Stimulated activated naive CD8-positive, alpha-beta T cell treated with anti-CD3 and anti-CD28 coated beads, Interleukin-15, amount 100 ng/mL, for 72 hours (primary cell): ENCODE measurements at regions not wholly inside any gene's neighbourhood (a gene's known extent, or its start where the extent isn't known, plus 50 kb on each side); places are given as distances from the start of the nearest gene placed in this dataset.

Experiments
- ATAC-seq: fragments of 150-1000 bp; cut with Tn5 transposase; 2 replicates; pipeline ENCODE4 v1.10.0; 2021; ENCODE audit warnings: mild to moderate bottlenecking, moderate library complexity
- DNase-seq, 2 donors: peaks; one replicate each; pipeline ENCODE4 v3.0.0; 2021 to 2022
- H3K27ac Mint-ChIP-seq, 2 donors: one replicate each; pipeline ENCODE4 v1.8.0; 2022; ENCODE audit warnings: mild to moderate bottlenecking in 2 of 2, mixed read lengths in 2 of 2, moderate library complexity in 2 of 2
- H3K27me3 Mint-ChIP-seq: one replicate; pipeline ENCODE4 v1.8.0; 2022; ENCODE audit warnings: mixed read lengths
- H3K4me1 Mint-ChIP-seq: one replicate; pipeline ENCODE4 v1.8.0; 2022; ENCODE audit warnings: mild to moderate bottlenecking, mixed read lengths
- H3K4me3 Mint-ChIP-seq, 2 donors: one replicate each; pipeline ENCODE4 v1.8.0; 2022; ENCODE audit warnings: mild to moderate bottlenecking in 2 of 2, mixed read lengths in 2 of 2, moderate library complexity in 1 of 2
- H3K9me3 Mint-ChIP-seq, 2 donors: one replicate each; pipeline ENCODE4 v1.8.0; 2022; ENCODE audit warnings: mixed read lengths in 2 of 2

DNA sequence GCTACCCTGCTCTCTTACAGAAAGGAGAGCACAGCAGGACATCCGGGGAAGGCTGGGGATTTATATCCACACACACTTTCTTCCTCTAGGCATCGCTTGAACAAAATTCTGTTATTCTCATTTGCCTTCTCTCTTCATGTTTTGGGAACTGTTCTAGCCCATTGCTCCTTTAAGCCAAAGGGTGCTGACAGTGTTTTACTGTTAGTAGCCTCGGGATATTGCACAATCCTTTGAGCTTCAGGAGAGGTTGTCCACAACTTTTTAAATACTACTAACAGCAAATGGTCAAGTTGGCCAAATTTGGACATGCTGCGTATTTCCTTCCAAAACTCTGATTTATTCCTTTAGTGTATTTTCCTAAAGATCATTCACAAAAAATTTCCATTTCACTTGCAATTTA is 579.2 kb upstream of the RGS18 start:
- Mint-ChIP-seq H3K27ac (no peak overlapping the region), H3K4me3 (no peak overlapping the region), H3K9me3 (peaks cover 7 to 25% of the 10 kb centered on the region in 2 donors), H3K27me3 (no peaks in the 10 kb centered on the region), H3K4me1 (no peaks in the 10 kb centered on the region)
- DNase-seq (no peak), ATAC-seq (no peak)

DNA sequence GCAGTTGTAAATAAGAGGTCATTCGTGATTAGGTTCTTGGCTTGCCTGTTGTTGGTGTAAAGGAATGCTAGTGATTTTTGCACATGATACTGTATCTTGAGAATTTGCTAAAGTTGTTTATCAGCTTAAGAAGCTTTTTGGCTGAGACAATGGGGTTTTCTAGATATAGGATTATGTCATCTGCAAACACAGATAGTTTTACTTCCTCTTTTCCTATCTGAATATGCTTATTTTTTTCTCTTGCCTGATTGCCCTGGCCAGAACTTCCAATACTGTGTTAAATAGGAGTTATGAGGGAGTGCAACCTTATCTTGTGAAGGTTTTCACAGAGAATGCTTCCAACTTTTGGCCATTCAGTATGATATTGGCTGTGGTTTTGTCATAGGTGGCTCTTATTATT is 576.1 kb upstream of the RGS18 start:
- Mint-ChIP-seq H3K27me3 (no peaks in the 10 kb centered on the region), H3K4me1 (no peaks in the 10 kb centered on the region), H3K27ac (no peak overlapping the region), H3K9me3 (peaks cover 18 to 21% of the 10 kb centered on the region in 2 donors), H3K4me3 (no peak overlapping the region)
- DNase-seq = no peak
- ATAC-seq = no peak

DNA sequence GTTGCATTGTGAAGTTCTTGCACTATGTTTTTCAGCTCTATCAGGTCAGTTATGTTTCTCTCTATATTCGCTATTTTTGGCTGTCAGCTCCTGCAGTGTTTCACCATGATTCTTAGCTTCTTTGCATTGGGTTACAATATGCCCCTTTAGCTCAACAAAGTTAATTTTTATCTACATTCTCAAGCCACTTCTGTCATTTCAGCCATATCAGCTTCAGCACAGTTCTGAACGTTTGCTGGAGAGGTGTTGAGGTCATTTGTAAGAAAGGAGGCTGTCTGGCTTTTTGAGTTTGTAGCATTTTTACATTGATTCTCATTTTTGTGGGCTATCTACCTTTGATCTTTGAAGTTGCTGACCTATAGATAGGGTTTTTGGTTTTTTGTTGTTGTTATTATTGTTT is 573.2 kb upstream of the RGS18 start:
- no peaks in the 10 kb centered on the region for H3K4me1 Mint-ChIP-seq
- H3K27ac Mint-ChIP-seq = no peak overlapping the region
- DNase-seq (no peak), ATAC-seq (no peak)
- H3K9me3 Mint-ChIP-seq = peaks cover 11 to 15% of the 10 kb centered on the region in 2 donors
- H3K4me3 Mint-ChIP-seq = no peak overlapping the region
- H3K27me3 Mint-ChIP-seq = no peaks in the 10 kb centered on the region

DNA sequence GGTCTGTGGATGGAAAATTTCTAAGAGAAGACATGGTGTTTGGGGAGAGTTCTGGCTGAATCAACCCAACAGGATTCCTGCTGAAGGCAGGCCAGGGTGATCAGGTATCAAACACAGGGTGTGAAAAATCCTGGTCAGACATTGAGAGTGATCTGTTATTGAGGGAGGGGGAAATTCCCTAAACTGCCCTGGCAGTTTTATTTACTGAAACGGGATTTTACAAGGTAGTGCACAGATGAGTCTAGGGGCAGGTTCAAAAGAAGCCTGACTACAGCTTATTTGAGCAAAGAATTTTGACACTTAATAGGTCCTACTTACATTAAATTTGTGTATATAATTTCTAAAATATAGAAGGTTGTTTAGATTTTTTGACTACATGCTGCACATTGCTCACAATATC is 569.4 kb upstream of the RGS18 start:
- DNase-seq (no peak), ATAC-seq (no peak)
- Mint-ChIP-seq H3K9me3 (peaks cover 11 to 17% of the 10 kb centered on the region in 2 donors), H3K27me3 (no peaks in the 10 kb centered on the region), H3K4me3 (no peak overlapping the region), H3K4me1 (no peaks in the 10 kb centered on the region), H3K27ac (no peak overlapping the region)

DNA sequence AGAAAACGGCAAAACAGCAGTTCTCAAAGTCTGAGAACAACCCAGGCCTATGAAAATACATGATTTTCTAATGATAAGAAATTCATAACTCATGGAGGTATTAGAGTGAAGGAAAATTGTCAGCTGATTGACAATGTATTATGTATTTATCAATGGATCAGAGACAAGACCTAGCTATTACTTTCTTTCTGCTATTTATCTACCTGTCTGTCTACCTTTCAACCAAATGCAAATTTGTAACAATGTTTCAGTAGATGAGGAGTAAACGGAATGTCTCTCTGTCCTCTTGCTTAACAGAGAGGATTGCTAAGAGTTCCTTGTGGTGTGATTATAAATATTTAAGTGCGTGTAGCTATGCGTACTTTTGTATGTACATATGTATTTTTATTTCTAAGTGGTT is 568.7 kb upstream of the RGS18 start:
- Mint-ChIP-seq H3K9me3 (peaks cover 11 to 17% of the 10 kb centered on the region in 2 donors), H3K27ac (no peak overlapping the region), H3K4me3 (no peak overlapping the region), H3K4me1 (no peaks in the 10 kb centered on the region), H3K27me3 (no peaks in the 10 kb centered on the region)
- ATAC-seq (no peak), DNase-seq (no peak)

DNA sequence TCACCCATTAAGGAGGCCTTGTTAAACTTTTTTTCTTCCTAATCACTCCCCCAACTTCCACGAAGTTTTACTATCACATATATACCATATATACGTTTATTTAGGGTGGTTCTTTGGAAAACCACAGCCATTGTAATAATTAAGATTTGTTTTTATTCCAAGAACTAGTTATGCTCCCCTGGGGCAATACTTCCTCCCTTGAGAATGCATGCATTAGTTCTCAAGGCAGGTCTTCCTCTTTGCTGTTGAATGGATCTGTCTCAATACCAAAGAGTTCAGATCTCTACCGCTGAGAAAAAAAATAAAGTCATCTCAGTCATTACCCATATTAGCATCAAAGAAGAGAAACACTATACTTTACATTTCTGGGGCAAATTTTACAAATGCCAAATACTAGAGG is 567.7 kb upstream of the RGS18 start:
- no peak for ATAC-seq

DNA sequence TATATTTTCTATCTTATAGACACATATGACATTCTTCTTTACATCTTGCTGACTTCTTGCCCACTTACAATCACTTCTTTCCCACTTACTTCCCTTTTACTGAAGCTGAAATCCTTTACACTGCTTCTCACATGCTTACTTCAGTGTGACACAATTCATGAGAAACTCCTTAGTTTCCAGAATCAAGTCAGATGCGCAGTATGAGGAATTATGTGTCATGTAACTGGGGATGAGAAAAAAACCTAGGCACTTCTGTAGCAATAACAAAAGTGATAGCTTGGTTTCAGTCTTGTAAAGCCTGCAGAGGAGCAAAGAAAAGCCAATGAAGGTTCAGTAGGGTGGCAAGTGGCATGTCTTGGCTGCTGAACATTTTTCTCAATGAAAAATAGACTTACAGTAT is 566.2 kb upstream of the RGS18 start:
- Mint-ChIP-seq H3K4me3 (no peak overlapping the region), H3K27me3 (no peaks in the 10 kb centered on the region), H3K4me1 (no peaks in the 10 kb centered on the region), H3K9me3 (peaks cover 0 to 12% of the 10 kb centered on the region in 2 donors), H3K27ac (no peak overlapping the region)
- no peak for ATAC-seq
- no peak for DNase-seq

More for the DNA sequence above, 567.7 kb upstream of the RGS18 start:
- H3K4me3 Mint-ChIP-seq = no peak overlapping the region
- no peaks in the 10 kb centered on the region for H3K4me1 Mint-ChIP-seq
- peaks cover 7 to 12% of the 10 kb centered on the region in 2 donors for H3K9me3 Mint-ChIP-seq
- H3K27me3 Mint-ChIP-seq = no peaks in the 10 kb centered on the region
- DNase-seq = no peak
- no peak overlapping the region for H3K27ac Mint-ChIP-seq

DNA sequence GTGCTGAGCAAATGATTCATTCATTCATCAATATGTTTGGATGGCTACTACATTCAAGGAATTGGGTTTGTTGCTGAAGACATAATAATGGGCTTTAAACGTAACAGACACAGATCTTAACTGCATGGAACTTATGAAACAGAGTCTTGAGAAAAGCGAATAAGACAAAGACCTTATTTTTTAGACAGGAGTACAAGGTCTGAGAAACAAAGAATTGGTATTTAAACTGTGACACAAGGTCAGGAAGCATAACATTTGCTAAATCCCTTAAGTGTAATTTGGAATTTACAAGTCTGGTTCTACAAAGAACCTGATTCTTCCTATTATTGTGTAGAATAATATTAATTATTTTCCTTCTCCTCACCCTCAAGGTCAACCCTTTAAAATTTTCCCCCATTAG is 565.4 kb upstream of the RGS18 start:
- H3K4me3 Mint-ChIP-seq = no peak overlapping the region
- ATAC-seq = no peak
- H3K9me3 Mint-ChIP-seq = peaks cover 0 to 12% of the 10 kb centered on the region in 2 donors
- no peak for DNase-seq
- no peak overlapping the region for H3K27ac Mint-ChIP-seq
- no peaks in the 10 kb centered on the region for H3K27me3 Mint-ChIP-seq
- no peaks in the 10 kb centered on the region for H3K4me1 Mint-ChIP-seq

DNA sequence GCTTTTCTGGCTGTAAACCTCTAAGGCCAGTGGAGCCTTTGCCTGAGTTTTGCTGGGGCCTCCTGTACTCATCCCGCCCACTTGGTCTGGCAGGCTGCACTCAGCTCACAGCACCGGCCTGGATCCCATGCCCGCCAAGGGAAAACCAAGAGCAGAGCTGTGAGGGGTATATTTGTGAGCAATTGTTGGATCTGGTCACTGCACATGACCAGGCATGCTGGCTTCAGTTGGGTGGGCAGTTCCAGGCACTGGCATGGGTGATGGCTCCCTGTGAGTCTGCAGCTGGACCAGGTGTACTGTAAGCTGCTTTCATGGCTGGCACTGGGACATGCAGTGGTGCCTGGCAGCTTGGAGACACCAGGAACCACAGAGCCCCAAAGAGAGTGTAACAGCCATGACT is 563.1 kb upstream of the RGS18 start:
- no peak overlapping the region for H3K4me3 Mint-ChIP-seq
- ATAC-seq (no peak), DNase-seq (no peak)
- no peak overlapping the region for H3K27ac Mint-ChIP-seq
- H3K4me1 Mint-ChIP-seq = no peaks in the 10 kb centered on the region
- H3K27me3 Mint-ChIP-seq = no peaks in the 10 kb centered on the region
- peaks cover 0 to 12% of the 10 kb centered on the region in 2 donors for H3K9me3 Mint-ChIP-seq

DNA sequence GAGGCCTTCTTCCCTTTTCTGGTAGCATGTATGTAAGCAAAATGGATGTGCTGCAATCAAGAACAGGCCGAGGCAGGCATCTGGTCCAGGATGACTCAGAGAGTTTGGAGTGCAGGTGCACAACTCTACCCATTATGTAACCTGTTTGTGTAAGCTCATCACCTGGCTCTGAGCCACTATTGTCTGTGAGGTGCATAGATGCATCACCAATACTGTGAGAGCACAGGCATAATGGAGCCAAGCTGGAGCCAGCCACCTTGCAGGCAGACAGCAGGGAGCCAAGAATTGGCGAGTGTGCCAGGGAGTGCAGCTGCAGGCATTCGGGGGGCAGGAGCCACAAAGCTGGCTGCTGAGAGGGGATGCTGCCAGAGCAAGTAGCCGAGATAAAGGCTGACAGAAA is 549.9 kb upstream of the RGS18 start:
- ATAC-seq = no peak
- DNase-seq = no peak
- no peaks in the 10 kb centered on the region for H3K4me1 Mint-ChIP-seq
- H3K27ac Mint-ChIP-seq = peak overlapping the region in 1 of 2 donors; percentile 29
- H3K9me3 Mint-ChIP-seq = peaks cover 4 to 9% of the 10 kb centered on the region in 2 donors
- H3K4me3 Mint-ChIP-seq = no peak overlapping the region
- no peaks in the 10 kb centered on the region for H3K27me3 Mint-ChIP-seq

DNA sequence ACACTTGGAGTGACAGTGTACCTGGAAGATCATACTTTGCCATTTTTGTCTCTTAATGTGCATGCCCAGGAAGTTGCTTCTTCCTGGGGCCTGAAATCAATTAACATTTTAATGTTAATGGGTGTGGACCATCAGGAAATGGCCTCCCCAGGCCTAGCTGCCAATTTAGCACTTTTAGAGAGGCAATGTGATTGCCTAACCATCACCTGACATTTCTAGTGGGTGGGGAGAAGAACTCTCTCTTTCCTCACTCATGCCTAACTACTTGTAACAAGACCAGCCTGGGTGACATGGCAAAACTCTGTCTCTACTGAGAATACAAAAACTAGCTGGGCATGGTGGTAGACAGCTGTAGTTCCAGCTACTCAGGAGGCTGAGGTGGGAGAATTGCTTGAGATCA is 549.0 kb upstream of the RGS18 start:
- no peak overlapping the region for H3K27ac Mint-ChIP-seq
- no peak for DNase-seq
- no peaks in the 10 kb centered on the region for H3K4me1 Mint-ChIP-seq
- peaks cover 4 to 9% of the 10 kb centered on the region in 2 donors for H3K9me3 Mint-ChIP-seq
- no peaks in the 10 kb centered on the region for H3K27me3 Mint-ChIP-seq
- no peak overlapping the region for H3K4me3 Mint-ChIP-seq
- no peak for ATAC-seq

DNA sequence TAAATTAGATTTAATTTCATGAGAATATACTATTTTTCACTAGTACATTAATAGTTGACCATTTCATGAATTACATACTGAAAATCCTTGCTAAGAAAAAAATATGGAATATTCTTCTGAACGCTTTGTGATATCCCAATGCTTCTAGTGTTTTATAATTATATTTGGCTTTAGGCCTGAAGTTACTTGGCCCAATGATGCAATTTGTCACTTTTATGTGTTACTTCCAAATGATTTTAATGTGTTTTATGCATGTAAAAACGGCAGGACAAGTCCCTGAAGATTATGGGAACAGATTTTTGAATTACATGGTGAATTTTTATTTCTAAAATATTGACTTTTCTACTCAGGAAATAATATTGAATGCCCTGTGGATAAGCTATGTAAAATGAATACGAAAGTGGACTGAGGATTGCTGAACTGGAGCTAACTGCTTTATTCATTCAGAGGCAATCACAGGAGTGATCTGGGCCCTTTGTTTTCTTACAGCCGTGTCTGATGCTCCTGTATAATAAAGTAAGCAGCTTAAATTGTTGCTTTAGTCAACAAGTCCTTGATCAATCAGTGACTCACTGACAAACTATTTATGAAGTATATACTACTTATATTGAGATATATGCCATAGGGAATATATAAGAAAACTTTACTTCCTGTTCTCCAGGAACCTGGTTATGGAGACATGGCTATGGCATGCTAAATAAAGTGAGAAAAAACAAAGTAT is 543.0 kb upstream of the RGS18 start:
- no peak for ATAC-seq
- DNase-seq = no peak
- Mint-ChIP-seq H3K27ac (no peak overlapping the region), H3K4me3 (no peak overlapping the region), H3K4me1 (no peaks in the 10 kb centered on the region), H3K27me3 (no peaks in the 10 kb centered on the region), H3K9me3 (no peaks in the 10 kb centered on the region)

DNA sequence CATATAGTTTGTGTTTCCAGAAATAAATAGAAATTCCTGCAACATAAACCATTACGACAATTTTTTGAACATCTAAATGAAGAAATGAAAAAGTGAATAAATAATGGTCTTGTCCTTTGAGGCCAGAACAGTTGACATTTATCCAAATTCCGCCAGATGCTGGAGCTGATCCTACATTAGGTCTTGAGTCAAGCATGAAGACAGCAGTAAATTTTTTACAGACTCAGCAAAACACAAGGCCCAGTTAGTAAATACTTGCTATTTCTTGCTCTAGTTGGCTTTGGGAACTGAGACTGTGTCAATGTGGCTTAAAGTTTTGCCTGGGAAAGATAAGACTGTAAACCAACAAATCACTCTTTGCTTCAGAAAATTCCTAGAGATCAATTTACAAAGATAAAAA is 540.1 kb upstream of the RGS18 start:
- ATAC-seq (no peak), DNase-seq (no peak)
- H3K27ac Mint-ChIP-seq = no peak overlapping the region
- no peak overlapping the region for H3K4me3 Mint-ChIP-seq
- H3K27me3 Mint-ChIP-seq = no peaks in the 10 kb centered on the region
- H3K9me3 Mint-ChIP-seq = no peaks in the 10 kb centered on the region
- H3K4me1 Mint-ChIP-seq = no peaks in the 10 kb centered on the region

DNA sequence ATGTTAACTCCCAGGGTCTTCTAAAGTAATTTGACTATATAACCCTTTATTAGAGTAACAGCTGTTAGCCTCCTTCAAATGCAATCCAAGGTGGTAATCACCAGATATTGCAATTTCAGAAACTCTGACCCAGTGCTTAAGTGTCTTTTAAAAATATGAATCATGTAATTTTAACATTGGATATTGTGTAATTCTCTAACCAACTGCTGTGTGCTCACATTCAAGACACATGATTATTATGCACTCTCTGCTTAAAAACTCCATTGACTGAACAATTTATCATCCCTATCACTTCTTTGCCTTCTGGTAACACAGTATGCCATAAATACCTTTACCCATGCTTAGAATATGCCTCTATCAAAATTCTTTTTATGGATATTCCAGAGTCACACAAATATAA is 537.4 kb upstream of the RGS18 start:
- Mint-ChIP-seq H3K9me3 (no peaks in the 10 kb centered on the region), H3K27me3 (no peaks in the 10 kb centered on the region), H3K27ac (no peak overlapping the region), H3K4me1 (no peaks in the 10 kb centered on the region), H3K4me3 (no peak overlapping the region)
- DNase-seq (no peak), ATAC-seq (no peak)

DNA sequence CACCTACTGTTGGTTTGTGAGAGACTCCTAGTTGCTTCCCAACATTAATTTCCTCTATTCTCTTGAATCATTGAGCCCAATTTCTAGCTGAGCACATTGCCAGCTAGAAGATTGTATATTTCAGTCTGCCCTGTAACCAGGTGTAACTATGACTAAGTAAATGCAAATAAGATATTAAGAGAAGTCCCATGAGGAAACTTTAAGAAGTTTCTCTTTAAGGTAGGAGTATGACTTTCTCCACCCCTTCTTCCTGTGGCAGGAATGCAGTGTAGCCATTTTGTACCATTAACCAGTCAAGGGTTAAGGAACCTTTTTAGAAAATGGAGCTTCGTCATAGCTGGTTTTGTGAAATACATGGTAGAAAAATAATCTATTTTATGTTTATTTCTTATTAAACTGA is 534.2 kb upstream of the RGS18 start:
- DNase-seq = no peak
- H3K9me3 Mint-ChIP-seq = peaks cover 0 to 6% of the 10 kb centered on the region in 2 donors
- H3K27me3 Mint-ChIP-seq = no peaks in the 10 kb centered on the region
- no peaks in the 10 kb centered on the region for H3K4me1 Mint-ChIP-seq
- no peak for ATAC-seq
- H3K27ac Mint-ChIP-seq = no peak overlapping the region
- no peak overlapping the region for H3K4me3 Mint-ChIP-seq

DNA sequence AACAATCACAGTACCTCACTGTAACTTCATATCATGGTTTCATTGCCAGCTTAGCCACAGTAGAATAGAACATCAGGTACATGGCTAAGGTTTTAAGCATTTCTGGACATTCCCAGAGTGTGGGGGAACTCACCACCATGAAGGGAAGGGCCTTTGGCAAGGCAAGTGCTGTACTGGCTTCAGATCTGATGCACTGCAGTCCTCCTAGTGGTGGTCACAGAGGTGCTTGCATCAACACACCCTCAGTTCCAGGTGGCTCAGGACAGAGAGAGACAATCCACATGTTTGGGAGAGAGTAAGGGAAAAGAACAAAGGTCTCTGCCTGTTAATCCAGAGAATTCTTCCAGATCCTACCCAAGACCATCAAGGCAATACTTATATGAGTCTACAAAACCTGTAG is 528.4 kb upstream of the RGS18 start:
- no peaks in the 10 kb centered on the region for H3K4me1 Mint-ChIP-seq
- ATAC-seq (no peak), DNase-seq (no peak)
- no peaks in the 10 kb centered on the region for H3K27me3 Mint-ChIP-seq
- H3K4me3 Mint-ChIP-seq = no peak overlapping the region
- H3K27ac Mint-ChIP-seq = no peak overlapping the region
- H3K9me3 Mint-ChIP-seq = peaks cover 12 to 31% of the 10 kb centered on the region in 2 donors
